LNCAP (cell line): ENCODE measurements at regions not wholly inside any gene's neighbourhood (a gene's known extent, or its start where the extent isn't known, plus 50 kb on each side); places are given as distances from the start of the nearest gene placed in this dataset.

ENCODE experiments used
- TF ChIP-seq, protein P1 (sequence below): fragments of 450-650 bp; IDR thresholded peaks from 2 replicates; pipeline ENCODE4 v1.5.1; 2017; ENCODE audit warnings: mild to moderate bottlenecking

DNA sequence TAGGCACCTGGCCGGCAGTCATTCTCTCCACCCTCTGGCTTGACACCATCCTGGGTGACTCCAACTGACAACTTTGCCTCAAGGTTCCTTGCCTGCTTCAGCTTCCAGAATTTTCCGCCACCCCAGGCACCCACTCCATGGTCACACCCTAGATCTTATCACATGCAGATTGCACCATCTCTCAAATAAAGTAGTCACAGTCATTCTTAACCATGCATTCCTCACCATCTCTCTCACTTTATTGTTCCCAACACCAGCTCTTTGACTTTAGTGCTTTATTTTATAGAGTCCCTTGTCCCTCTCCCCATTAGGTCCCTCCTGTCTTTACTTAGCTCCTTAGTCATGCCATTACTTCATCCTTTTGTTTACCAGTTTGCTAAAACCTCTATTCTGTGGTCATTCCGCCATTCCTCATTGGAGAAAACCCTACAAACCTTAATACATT, 351.7 kb downstream of the SPRY2 start:
- TF ChIP-seq, protein P1, sequence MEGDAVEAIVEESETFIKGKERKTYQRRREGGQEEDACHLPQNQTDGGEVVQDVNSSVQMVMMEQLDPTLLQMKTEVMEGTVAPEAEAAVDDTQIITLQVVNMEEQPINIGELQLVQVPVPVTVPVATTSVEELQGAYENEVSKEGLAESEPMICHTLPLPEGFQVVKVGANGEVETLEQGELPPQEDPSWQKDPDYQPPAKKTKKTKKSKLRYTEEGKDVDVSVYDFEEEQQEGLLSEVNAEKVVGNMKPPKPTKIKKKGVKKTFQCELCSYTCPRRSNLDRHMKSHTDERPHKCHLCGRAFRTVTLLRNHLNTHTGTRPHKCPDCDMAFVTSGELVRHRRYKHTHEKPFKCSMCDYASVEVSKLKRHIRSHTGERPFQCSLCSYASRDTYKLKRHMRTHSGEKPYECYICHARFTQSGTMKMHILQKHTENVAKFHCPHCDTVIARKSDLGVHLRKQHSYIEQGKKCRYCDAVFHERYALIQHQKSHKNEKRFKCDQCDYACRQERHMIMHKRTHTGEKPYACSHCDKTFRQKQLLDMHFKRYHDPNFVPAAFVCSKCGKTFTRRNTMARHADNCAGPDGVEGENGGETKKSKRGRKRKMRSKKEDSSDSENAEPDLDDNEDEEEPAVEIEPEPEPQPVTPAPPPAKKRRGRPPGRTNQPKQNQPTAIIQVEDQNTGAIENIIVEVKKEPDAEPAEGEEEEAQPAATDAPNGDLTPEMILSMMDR, result no peak

DNA sequence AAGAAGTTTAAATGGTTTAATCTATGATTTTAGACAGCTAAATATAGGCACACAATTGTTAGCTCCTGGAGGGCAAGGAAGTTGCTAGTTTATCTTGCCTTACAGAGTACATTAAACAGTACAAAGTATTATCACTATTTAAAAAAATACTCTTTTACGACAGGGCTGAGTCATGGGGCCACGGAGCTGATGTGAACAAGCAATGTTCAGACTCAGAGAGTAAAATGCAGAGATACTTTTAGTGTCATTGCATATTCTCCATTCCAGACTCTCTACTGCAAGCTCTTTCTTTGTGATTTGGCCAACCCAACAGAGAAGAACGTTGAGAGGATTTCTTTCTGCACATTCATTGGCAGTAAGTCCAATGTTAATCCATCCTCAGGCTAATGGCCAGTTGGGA, 352.4 kb downstream of the SPRY2 start:
- TF ChIP-seq, protein P1, result no peak

GRCh38 chr13:79987761-79988160, 353.2 kb downstream of the SPRY2 start:
- TF ChIP-seq, protein P1, result no peak

DNA sequence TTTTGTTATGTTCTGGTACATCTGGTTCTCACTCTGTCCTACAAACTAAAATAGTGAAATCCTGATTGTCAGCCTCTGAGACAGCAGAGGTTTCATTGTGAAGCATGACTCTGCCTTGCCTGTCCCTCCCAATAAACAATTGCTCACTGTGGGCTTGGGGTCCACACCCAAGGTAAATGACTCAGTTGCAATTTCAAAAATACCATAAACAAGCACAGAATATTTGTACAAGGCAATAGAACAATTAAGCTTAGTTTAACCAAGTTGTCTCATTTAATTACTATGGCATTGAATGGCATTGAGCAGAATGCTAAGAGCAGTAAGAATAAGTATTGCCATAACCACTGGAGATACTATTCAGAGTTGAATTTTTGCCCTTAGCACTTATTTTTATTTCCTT, 353.6 kb downstream of the SPRY2 start:
- TF ChIP-seq, protein P1, result no peak

- TF ChIP-seq, protein P1, result no peak
Measured at GRCh38 chr13:79986890-79987289, 354.0 kb downstream of the SPRY2 start.

GRCh38 chr13:79973533-79973963, 367.4 kb downstream of the SPRY2 start:
- TF ChIP-seq, protein P1, result peak; percentile 46; the same call in 1 of the 2 replicates

GRCh38 chr13:79972066-79972569, 368.8 kb downstream of the SPRY2 start:
- TF ChIP-seq, protein P1, result no peak

- TF ChIP-seq, protein P1, result no peak
Measured at GRCh38 chr13:79966493-79966895, 374.4 kb downstream of the SPRY2 start.
